Breast epithelium (tissue), 4 donors: ENCODE measurements at regions not wholly inside any gene's neighbourhood (a gene's known extent, or its start where the extent isn't known, plus 50 kb on each side); places are given as distances from the start of the nearest gene placed in this dataset.

Experiments
- DNase-seq, 2 donors: peaks; one replicate each; pipeline ENCODE4 v3.0.0-alpha.2; 2019; ENCODE audit warnings: low spot score in 2 of 2
- H3K27ac ChIP-seq, 2 donors: fragments of 200-600 bp; sonication (generic) in 1 of 2; one replicate each; pipeline ENCODE4 v1.5.1; 2016 to 2019; ENCODE audit warnings: mild to moderate bottlenecking in 1 of 2
- H3K27me3 ChIP-seq, 2 donors: fragments of 200-600 bp; sonication (generic) in 1 of 2; one replicate each; pipeline versions ENCODE4 v1.5.1 to v1.6.0; 2017 to 2019; ENCODE audit warnings: control low read depth in 1 of 2, mild to moderate bottlenecking in 1 of 2
- H3K36me3 ChIP-seq: fragments of 200-600 bp; one replicate; pipeline ENCODE4 v1.5.1; 2019
- H3K4me1 ChIP-seq, 2 donors: fragments of 200-600 bp; sonication (generic); one replicate each; pipeline ENCODE4 v1.5.1; 2016 to 2019; ENCODE audit warnings: control low read depth in 1 of 2
- H3K4me3 ChIP-seq, 3 donors: fragments of 200-600 bp; sonication (generic); 1 replicate in 2 of 3; 2 replicates in 1 of 3; pipeline ENCODE4 v1.5.1; 2016 to 2019; ENCODE audit warnings: mild to moderate bottlenecking in 3 of 3, moderate library complexity in 2 of 3
- H3K9me3 ChIP-seq, 2 donors: fragments of 200-600 bp; sonication (generic) in 1 of 2; one replicate each; pipeline ENCODE4 v1.5.1; 2016 to 2019; ENCODE audit warnings: control low read depth in 1 of 2
- POLR2A ChIP-seq: fragments of 450-650 bp; IDR thresholded peaks from one replicate; pipeline ENCODE4 v1.6.1; 2016; ENCODE audit warnings: antibody characterized with exemption, mild to moderate bottlenecking, moderate library complexity
- POLR2AphosphoS5 ChIP-seq, 3 donors: sonication (generic); formaldehyde crosslinking; IDR thresholded peaks; one replicate each; pipeline ENCODE4 v1.6.1; 2017; ENCODE audit warnings: antibody characterized with exemption in 3 of 3
- intact Hi-C: fragments of 100-400 bp; cut with DNase I; formaldehyde crosslinking; loops from one replicate; pipeline ENCODE4 v1.15.1; 2023; ENCODE audit warnings: low total_unique reads
- TF ChIP-seq, protein P1 (sequence below), 3 donors: fragments of 450-650 bp; IDR thresholded peaks; one replicate each; pipeline ENCODE4 v1.5.1; 2016 to 2017; ENCODE audit warnings: antibody characterized with exemption in 3 of 3, mild to moderate bottlenecking in 3 of 3, moderate library complexity in 3 of 3

DNA sequence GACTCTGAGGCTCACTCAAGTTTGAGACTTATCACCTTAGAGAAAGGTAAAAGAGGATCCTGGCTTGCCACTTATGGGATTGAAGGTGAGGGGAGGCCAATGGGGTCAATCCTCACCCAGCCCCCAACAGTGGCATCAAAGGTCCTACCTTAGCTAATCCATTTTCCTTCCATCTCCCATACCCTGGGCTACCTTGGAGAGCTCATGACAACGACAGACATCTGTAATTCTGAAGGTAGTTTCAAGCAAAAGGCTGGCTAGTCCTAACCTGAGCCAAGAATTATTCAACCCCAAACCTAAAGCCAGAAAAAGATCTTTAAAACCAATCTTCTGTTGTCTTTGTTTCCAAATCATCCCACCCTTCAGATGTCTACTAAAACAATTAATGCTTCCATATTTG, 179.2 kb upstream of the GHITM start:
- Histone ChIP-seq H3K36me3 (no peaks in the 10 kb centered on the region), H3K9me3 (no peaks in the 10 kb centered on the region), H3K27ac (no peak overlapping the region), H3K4me3 (no peak overlapping the region), H3K4me1 (no peaks in the 10 kb centered on the region), H3K27me3 (no peaks in the 10 kb centered on the region)
- DNase-seq = no peak
- intact Hi-C loops = no loop called here
- TF ChIP-seq POLR2AphosphoS5 (IDR thresholded peaks at IDR 0.05) (no peak), POLR2A (no peak)
- TF ChIP-seq, protein P1, sequence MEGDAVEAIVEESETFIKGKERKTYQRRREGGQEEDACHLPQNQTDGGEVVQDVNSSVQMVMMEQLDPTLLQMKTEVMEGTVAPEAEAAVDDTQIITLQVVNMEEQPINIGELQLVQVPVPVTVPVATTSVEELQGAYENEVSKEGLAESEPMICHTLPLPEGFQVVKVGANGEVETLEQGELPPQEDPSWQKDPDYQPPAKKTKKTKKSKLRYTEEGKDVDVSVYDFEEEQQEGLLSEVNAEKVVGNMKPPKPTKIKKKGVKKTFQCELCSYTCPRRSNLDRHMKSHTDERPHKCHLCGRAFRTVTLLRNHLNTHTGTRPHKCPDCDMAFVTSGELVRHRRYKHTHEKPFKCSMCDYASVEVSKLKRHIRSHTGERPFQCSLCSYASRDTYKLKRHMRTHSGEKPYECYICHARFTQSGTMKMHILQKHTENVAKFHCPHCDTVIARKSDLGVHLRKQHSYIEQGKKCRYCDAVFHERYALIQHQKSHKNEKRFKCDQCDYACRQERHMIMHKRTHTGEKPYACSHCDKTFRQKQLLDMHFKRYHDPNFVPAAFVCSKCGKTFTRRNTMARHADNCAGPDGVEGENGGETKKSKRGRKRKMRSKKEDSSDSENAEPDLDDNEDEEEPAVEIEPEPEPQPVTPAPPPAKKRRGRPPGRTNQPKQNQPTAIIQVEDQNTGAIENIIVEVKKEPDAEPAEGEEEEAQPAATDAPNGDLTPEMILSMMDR (IDR thresholded peaks at IDR 0.05) = no peak

DNA sequence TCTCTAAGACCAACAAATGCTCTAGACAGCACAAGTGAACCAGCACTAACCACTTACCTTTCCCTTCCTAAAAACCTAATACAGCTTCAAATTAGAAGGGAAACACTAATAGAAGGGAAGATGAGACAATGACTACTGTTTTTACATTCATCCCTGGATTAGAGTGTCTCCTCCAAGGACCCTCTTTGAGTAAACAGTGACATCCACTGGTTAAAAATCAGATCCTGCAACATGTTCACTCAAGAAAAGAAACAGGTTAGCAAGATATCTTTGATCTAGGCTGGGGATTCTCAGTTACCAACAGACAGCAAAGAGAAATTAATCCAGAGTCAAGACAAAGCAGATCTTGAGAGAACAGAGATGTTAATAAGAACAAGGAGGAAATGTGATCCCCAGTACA, 177.7 kb upstream of the GHITM start:
- intact Hi-C loops = no loop called here
- no peaks in the 10 kb centered on the region for H3K36me3 ChIP-seq
- H3K27me3 ChIP-seq = no peaks in the 10 kb centered on the region
- H3K9me3 ChIP-seq = no peaks in the 10 kb centered on the region
- H3K4me1 ChIP-seq = no peaks in the 10 kb centered on the region
- TF ChIP-seq POLR2AphosphoS5 (IDR thresholded peaks at IDR 0.05) = no peak
- no peak for TF ChIP-seq POLR2A
- TF ChIP-seq, protein P1 (IDR thresholded peaks at IDR 0.05) = no peak
- H3K4me3 ChIP-seq = no peak overlapping the region
- no peak for DNase-seq
- H3K27ac ChIP-seq = no peak overlapping the region

DNA sequence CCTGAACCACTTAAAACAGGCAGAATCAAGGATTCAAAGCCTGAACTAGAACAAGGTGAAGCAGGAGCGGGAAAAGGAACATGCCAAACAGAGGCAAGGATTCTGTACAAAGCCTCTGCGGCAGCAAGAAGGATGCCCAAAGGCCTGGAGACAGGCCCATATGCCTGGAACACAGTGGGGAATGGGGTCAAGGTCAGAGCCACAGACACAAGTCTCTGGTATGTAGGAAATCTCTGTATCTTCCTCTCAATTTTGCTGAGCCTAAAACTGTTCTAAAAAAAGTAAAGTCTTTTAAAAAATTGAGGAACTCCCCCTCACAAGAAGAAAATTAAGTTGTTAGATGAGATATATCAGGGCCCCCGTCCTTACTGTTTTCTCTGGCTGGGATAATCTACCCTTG, 175.9 kb upstream of the GHITM start:
- no peak overlapping the region for H3K27ac ChIP-seq
- H3K9me3 ChIP-seq = no peaks in the 10 kb centered on the region
- H3K4me1 ChIP-seq = no peaks in the 10 kb centered on the region
- H3K4me3 ChIP-seq = no peak overlapping the region
- intact Hi-C loops = no loop called here
- H3K27me3 ChIP-seq = no peaks in the 10 kb centered on the region
- no peaks in the 10 kb centered on the region for H3K36me3 ChIP-seq
- DNase-seq = no peak
- TF ChIP-seq POLR2AphosphoS5 (IDR thresholded peaks at IDR 0.05) (no peak), POLR2A (no peak)
- TF ChIP-seq, protein P1 (IDR thresholded peaks at IDR 0.05) = no peak

DNA sequence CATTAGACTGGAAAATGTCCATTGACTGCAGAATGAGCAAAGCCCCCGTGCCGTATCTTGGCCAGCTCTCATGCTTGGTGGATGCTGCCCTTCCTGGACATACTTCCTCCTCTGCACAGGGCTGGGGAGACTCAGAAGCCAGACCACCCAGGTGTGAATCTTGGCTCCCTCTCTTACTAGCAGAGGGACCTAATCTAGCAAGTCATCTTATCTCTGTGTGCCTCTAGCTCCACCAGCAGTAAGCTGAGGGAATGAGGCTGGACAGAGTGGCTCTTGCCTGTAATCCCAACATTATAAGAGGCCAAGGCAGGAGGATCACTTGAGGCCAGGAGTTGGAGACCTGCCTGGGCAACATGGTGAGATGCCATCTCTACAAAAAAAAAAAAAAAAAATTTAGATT, 173.8 kb upstream of the GHITM start:
- no peak overlapping the region for H3K4me3 ChIP-seq
- DNase-seq = no peak
- intact Hi-C loops = no loop called here
- no peak overlapping the region for H3K27ac ChIP-seq
- TF ChIP-seq POLR2AphosphoS5 (IDR thresholded peaks at IDR 0.05) (no peak), POLR2A (no peak)
- TF ChIP-seq, protein P1 (IDR thresholded peaks at IDR 0.05) = no peak
- H3K9me3 ChIP-seq = no peaks in the 10 kb centered on the region
- H3K36me3 ChIP-seq = no peaks in the 10 kb centered on the region
- H3K4me1 ChIP-seq = no peaks in the 10 kb centered on the region
- H3K27me3 ChIP-seq = no peaks in the 10 kb centered on the region

DNA sequence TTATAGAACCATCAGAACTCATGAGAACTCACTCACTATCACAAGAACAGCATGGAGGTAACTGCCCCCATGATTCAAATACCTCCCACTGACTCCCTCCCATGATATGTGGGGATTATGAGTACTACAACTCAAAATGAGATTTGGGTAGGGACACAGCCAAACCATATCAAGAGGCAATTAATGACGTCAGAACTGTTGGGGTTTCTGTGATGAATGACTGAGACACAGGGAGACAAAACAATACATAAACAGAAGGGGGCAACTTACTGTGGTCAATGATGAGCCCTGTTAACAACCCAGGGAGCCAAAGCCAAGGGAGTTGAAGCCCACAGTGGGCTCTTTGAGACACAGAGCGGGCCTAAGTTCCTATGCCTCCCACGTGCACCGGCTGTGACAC, 171.3 kb upstream of the GHITM start:
- no peak overlapping the region for H3K4me3 ChIP-seq
- H3K9me3 ChIP-seq = no peaks in the 10 kb centered on the region
- no peak for DNase-seq
- H3K4me1 ChIP-seq = no peaks in the 10 kb centered on the region
- H3K27me3 ChIP-seq = no peaks in the 10 kb centered on the region
- intact Hi-C loops = no loop called here
- no peaks in the 10 kb centered on the region for H3K36me3 ChIP-seq
- H3K27ac ChIP-seq = no peak overlapping the region
- TF ChIP-seq POLR2A (no peak), POLR2AphosphoS5 (IDR thresholded peaks at IDR 0.05) (no peak)
- TF ChIP-seq, protein P1 (IDR thresholded peaks at IDR 0.05) = no peak
